H9 (cell line): ENCODE measurements at regions not wholly inside any gene's neighbourhood (a gene's known extent, or its start where the extent isn't known, plus 50 kb on each side); places are given as distances from the start of the nearest gene placed in this dataset.

Experiments used
- DNase-seq: peaks from one replicate; pipeline ENCODE4 v3.0.0-alpha.2; 2017
- H2AFZ ChIP-seq: one replicate; pipeline ENCODE4 v1.6.1; 2013; ENCODE audit warnings: mild to moderate bottlenecking, low read length, control low read depth, moderate library complexity
- H2AK5ac ChIP-seq: 2 replicates; pipeline ENCODE4 v1.6.1; 2013; ENCODE audit warnings: low read length, control low read depth, mixed read lengths; ENCODE audit not compliant: insufficient read length
- H2BK120ac ChIP-seq: one replicate; pipeline ENCODE4 v1.6.1; 2013; ENCODE audit warnings: low read depth, mild to moderate bottlenecking, low read length, control low read depth, inconsistent platforms; ENCODE audit not compliant: poor library complexity, severe bottlenecking
- H2BK12ac ChIP-seq: 2 replicates; pipeline ENCODE4 v1.6.1; 2013; ENCODE audit warnings: low read length, control low read depth, mixed read lengths, low read depth; ENCODE audit not compliant: insufficient read length
- H2BK15ac ChIP-seq: 2 replicates; pipeline ENCODE4 v1.6.1; 2013; ENCODE audit warnings: low read depth, low read length, control low read depth
- H2BK20ac ChIP-seq: one replicate; pipeline ENCODE4 v1.6.1; 2013; ENCODE audit warnings: low read depth, mild to moderate bottlenecking, low read length, control low read depth, inconsistent platforms; ENCODE audit not compliant: poor library complexity, severe bottlenecking
- H2BK5ac ChIP-seq: 2 replicates; pipeline ENCODE4 v1.6.1; 2013; ENCODE audit warnings: low read length, control low read depth, mixed read lengths; ENCODE audit not compliant: insufficient read length
- H3K14ac ChIP-seq: 2 replicates; pipeline ENCODE4 v1.6.1; 2013; ENCODE audit warnings: low read length, control low read depth; ENCODE audit not compliant: insufficient read depth
- H3K18ac ChIP-seq: 2 replicates; pipeline ENCODE4 v1.6.1; 2013; ENCODE audit warnings: low read depth, mild to moderate bottlenecking, mixed read lengths, low read length, control low read depth; ENCODE audit not compliant: insufficient read length
- H3K23ac ChIP-seq: 2 replicates; pipeline ENCODE4 v1.6.1; 2013; ENCODE audit warnings: low read length, control low read depth, mixed read lengths, low read depth; ENCODE audit not compliant: insufficient read length
- H3K23me2 ChIP-seq: 2 replicates; pipeline ENCODE4 v1.6.1; 2013; ENCODE audit warnings: low read depth, mild to moderate bottlenecking, mixed read lengths, low read length, control low read depth; ENCODE audit not compliant: insufficient read length, poor library complexity, severe bottlenecking
- H3K27ac ChIP-seq: 2 replicates; pipeline ENCODE4 v1.5.1; 2013; ENCODE audit warnings: low read length, control low read depth, mixed read lengths, low read depth; ENCODE audit not compliant: insufficient read length
- H3K27me3 ChIP-seq: 2 replicates; pipeline ENCODE4 v1.6.1; 2013; ENCODE audit warnings: low read length, control low read depth, inconsistent platforms; ENCODE audit not compliant: insufficient read depth
- H3K4ac ChIP-seq: 2 replicates; pipeline ENCODE4 v1.6.1; 2013; ENCODE audit warnings: low read depth, mild to moderate bottlenecking, control low read depth, inconsistent platforms, low read length, moderate library complexity
- H3K4me1 ChIP-seq: 2 replicates; pipeline ENCODE4 v1.6.1; 2013; ENCODE audit warnings: low read length, control low read depth, inconsistent platforms; ENCODE audit not compliant: insufficient read depth
- H3K4me2 ChIP-seq: 2 replicates; pipeline ENCODE4 v1.6.1; 2013; ENCODE audit warnings: low read length, control low read depth, mixed read lengths; ENCODE audit not compliant: insufficient read length, insufficient read depth
- H3K56ac ChIP-seq: 2 replicates; pipeline ENCODE4 v1.6.1; 2013; ENCODE audit warnings: low read depth, mild to moderate bottlenecking, mixed read lengths, low read length, control low read depth; ENCODE audit not compliant: insufficient read length
- H3K79me1 ChIP-seq: 2 replicates; pipeline ENCODE4 v1.6.1; 2013; ENCODE audit warnings: low read depth, mild to moderate bottlenecking, moderate library complexity, low read length, control low read depth, inconsistent platforms; ENCODE audit not compliant: insufficient read depth, poor library complexity, severe bottlenecking
- H3K79me2 ChIP-seq: 2 replicates; pipeline ENCODE4 v1.6.1; 2013; ENCODE audit warnings: low read length, control low read depth, inconsistent platforms; ENCODE audit not compliant: insufficient read depth
- H3K9ac ChIP-seq: 2 replicates; pipeline ENCODE4 v1.6.1; 2013; ENCODE audit warnings: low read length, control low read depth, mixed read lengths; ENCODE audit not compliant: insufficient read length; ENCODE audit errors: extremely low read depth
- H3K9me3 ChIP-seq: one replicate; pipeline ENCODE4 v1.6.1; 2013; ENCODE audit warnings: low read depth, low read length, inconsistent platforms; ENCODE audit not compliant: control insufficient read depth
- H3T11ph ChIP-seq: one replicate; pipeline ENCODE4 v1.6.1; 2013; ENCODE audit warnings: mild to moderate bottlenecking, low read length, control low read depth, inconsistent platforms
- H4K20me1 ChIP-seq: one replicate; pipeline ENCODE4 v1.6.1; 2013; ENCODE audit not compliant: control insufficient read depth, insufficient read length, insufficient read depth
- H4K5ac ChIP-seq: 2 replicates; pipeline ENCODE4 v1.6.1; 2013; ENCODE audit warnings: low read depth, mild to moderate bottlenecking, mixed read lengths, low read length, control low read depth; ENCODE audit not compliant: insufficient read length
- H4K8ac ChIP-seq: replicated peaks from 2 replicates; pipeline ENCODE4 v1.6.1; 2013; ENCODE audit warnings: low read length, control low read depth, mixed read lengths, low read depth; ENCODE audit not compliant: insufficient read length
- H4K91ac ChIP-seq: 2 replicates; pipeline ENCODE4 v1.6.1; 2013; ENCODE audit warnings: low read depth, mild to moderate bottlenecking, moderate library complexity, mixed read lengths, low read length, control low read depth; ENCODE audit not compliant: insufficient read length
- H3K27ac Mint-ChIP-seq, 3 experiments: 2 replicates in 2 of 3; 3 replicates in 1 of 3; pipeline ENCODE4 v1.8.0; 2020 to 2021; ENCODE audit warnings: mixed read lengths in 3 of 3, mild to moderate bottlenecking in 1 of 3, moderate library complexity in 1 of 3
- H3K27me3 Mint-ChIP-seq: 2 replicates; pipeline ENCODE4 v1.8.0; 2021; ENCODE audit warnings: low read depth, mild to moderate bottlenecking, moderate library complexity, mixed read lengths
- H3K36me3 Mint-ChIP-seq, 3 experiments: 2 replicates in 2 of 3; 3 replicates in 1 of 3; pipeline ENCODE4 v1.8.0; 2020 to 2021; ENCODE audit warnings: low read depth in 3 of 3, mixed read lengths in 3 of 3; ENCODE audit not compliant: insufficient read depth in 1 of 3
- H3K4me1 Mint-ChIP-seq, 2 experiments: 2 replicates each; pipeline ENCODE4 v1.8.0; 2020; ENCODE audit warnings: mixed read lengths in 2 of 2
- H3K4me3 Mint-ChIP-seq, 2 experiments: 2 replicates in 1 of 2; 3 replicates in 1 of 2; pipeline ENCODE4 v1.8.0; 2020 to 2021; ENCODE audit warnings: mild to moderate bottlenecking in 2 of 2, mixed read lengths in 2 of 2, moderate library complexity in 1 of 2
- H3K9me3 Mint-ChIP-seq, 2 experiments: 2 replicates in 1 of 2; 3 replicates in 1 of 2; pipeline ENCODE4 v1.8.0; 2020; ENCODE audit warnings: mild to moderate bottlenecking in 2 of 2, mixed read lengths in 2 of 2, moderate library complexity in 1 of 2
- WGBS: extraction: QIAGEN DNeasy Blood & Tissue Kit; methylation state at CpG from one replicate; pipeline ENCODE4 v1.1.7; 2013; ENCODE audit warnings: missing lambda C conversion rate, low lambda C conversion rate, mixed read lengths; ENCODE audit not compliant: insufficient read length; ENCODE audit errors: extremely low coverage; 5-methylcytosine and 5-hydroxymethylcytosine counted together
- TF ChIP-seq, protein P1 (sequence below): fragments of 200-600 bp; sonication (generic); conservative IDR thresholded peaks from 3 replicates; pipeline ENCODE4 v1.8.0; 2021; ENCODE audit warnings: antibody characterized with exemption, mild to moderate bottlenecking

DNA sequence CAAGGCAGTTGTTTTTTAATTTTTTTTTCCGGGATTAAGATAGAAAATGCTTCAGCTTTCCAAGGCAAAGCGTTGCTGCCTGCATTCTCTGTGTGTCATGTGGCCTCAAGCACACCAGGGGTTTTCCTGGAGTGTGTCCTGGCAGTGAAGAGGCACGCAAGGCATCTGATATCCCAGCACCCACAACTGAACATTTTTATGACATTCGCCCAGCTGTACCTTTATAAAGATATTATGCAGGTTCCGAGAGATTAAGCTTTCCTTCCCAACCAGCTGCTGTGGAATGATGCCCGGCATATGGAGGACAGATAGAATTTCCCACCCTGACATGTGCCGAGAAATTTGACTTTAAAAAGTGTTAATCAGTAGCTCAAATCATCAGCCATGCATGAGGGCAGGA lies 205.6 kb downstream of the GADD45G start:
- Histone ChIP-seq H3K27me3 (no peaks in the 10 kb centered on the region), H2BK15ac (no peak overlapping the region), H3K56ac (no peak overlapping the region), H3K79me1 (no peaks in the 10 kb centered on the region), H3K9me3 (no peaks in the 10 kb centered on the region), H3K4me2 (no peak overlapping the region), H3K9ac (no peak overlapping the region), H2AFZ (no peak overlapping the region), H4K20me1 (no peaks in the 10 kb centered on the region), H2AK5ac (no peak overlapping the region), H3K18ac (no peak overlapping the region), H4K5ac (no peak overlapping the region), H4K91ac (no peak overlapping the region), H3K23ac (no peak overlapping the region), H3K4me1 (peaks cover 6% of the 10 kb centered on the region; the same call in 1 of the 2 replicates), H3K23me2 (no peaks in the 10 kb centered on the region), H3K79me2 (no peaks in the 10 kb centered on the region), H4K8ac (no peak overlapping the region), H2BK12ac (no peak overlapping the region), H3K4ac (no peak overlapping the region), H2BK20ac (no peak overlapping the region), H3K14ac (no peak overlapping the region), H3K27ac (no peak overlapping the region), H2BK120ac (no peak overlapping the region), H3T11ph (no peak overlapping the region), H2BK5ac (no peak overlapping the region)
- Mint-ChIP-seq H3K27me3 (peaks cover 16% of the 10 kb centered on the region), H3K4me1 (peaks cover 37 to 39% of the 10 kb centered on the region in 2 experiments), H3K4me3 (no peak overlapping the region), H3K36me3 (peaks cover 0 to 4% (median 0%) of the 10 kb centered on the region in 3 experiments; a peak in 3 of 7 replicates), H3K9me3 (no peaks in the 10 kb centered on the region; a peak in 2 of 5 replicates), H3K27ac (no peak overlapping the region)
- no CpG with 5 or more reads among the region's 7 CpGs for WGBS
- TF ChIP-seq, protein P1, sequence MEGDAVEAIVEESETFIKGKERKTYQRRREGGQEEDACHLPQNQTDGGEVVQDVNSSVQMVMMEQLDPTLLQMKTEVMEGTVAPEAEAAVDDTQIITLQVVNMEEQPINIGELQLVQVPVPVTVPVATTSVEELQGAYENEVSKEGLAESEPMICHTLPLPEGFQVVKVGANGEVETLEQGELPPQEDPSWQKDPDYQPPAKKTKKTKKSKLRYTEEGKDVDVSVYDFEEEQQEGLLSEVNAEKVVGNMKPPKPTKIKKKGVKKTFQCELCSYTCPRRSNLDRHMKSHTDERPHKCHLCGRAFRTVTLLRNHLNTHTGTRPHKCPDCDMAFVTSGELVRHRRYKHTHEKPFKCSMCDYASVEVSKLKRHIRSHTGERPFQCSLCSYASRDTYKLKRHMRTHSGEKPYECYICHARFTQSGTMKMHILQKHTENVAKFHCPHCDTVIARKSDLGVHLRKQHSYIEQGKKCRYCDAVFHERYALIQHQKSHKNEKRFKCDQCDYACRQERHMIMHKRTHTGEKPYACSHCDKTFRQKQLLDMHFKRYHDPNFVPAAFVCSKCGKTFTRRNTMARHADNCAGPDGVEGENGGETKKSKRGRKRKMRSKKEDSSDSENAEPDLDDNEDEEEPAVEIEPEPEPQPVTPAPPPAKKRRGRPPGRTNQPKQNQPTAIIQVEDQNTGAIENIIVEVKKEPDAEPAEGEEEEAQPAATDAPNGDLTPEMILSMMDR, result no peak
- DNase-seq, result no peak
